NB4 (cell line): ENCODE measurements at regions not wholly inside any gene's neighbourhood (a gene's known extent, or its start where the extent isn't known, plus 50 kb on each side); places are given as distances from the start of the nearest gene placed in this dataset.

Experiments
- POLR2A ChIP-seq: IDR thresholded peaks from 2 replicates; pipeline ENCODE4 v1.6.1; 2011; ENCODE audit warnings: mild to moderate bottlenecking; ENCODE audit not compliant: insufficient read length; ENCODE audit errors: extremely low read depth
- TF ChIP-seq, protein P1 (sequence below): IDR thresholded peaks from one replicate; pipeline ENCODE4 v1.5.1; 2012; ENCODE audit warnings: low read depth, low read length

GRCh38 chr6:68273297-68273696 lies 361.8 kb upstream of the ADGRB3 start:
- TF ChIP-seq, protein P1, sequence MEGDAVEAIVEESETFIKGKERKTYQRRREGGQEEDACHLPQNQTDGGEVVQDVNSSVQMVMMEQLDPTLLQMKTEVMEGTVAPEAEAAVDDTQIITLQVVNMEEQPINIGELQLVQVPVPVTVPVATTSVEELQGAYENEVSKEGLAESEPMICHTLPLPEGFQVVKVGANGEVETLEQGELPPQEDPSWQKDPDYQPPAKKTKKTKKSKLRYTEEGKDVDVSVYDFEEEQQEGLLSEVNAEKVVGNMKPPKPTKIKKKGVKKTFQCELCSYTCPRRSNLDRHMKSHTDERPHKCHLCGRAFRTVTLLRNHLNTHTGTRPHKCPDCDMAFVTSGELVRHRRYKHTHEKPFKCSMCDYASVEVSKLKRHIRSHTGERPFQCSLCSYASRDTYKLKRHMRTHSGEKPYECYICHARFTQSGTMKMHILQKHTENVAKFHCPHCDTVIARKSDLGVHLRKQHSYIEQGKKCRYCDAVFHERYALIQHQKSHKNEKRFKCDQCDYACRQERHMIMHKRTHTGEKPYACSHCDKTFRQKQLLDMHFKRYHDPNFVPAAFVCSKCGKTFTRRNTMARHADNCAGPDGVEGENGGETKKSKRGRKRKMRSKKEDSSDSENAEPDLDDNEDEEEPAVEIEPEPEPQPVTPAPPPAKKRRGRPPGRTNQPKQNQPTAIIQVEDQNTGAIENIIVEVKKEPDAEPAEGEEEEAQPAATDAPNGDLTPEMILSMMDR = no peak
- no peak for TF ChIP-seq POLR2A
